ENCODE measurements at regions not wholly inside any gene's neighbourhood (a gene's known extent, or its start where the extent isn't known, plus 50 kb on each side); places are given as distances from the start of the nearest gene placed in this dataset.

GRCh38 chr5:6041977-6042550 lies 336.3 kb downstream of the MED10 start:
- TF ChIP-seq CTCF (IDR thresholded peaks at IDR 0.05) = no peak
- TF ChIP-seq POLR2A (IDR thresholded peaks at IDR 0.05) = no peak
